Breast epithelium (tissue), 4 donors: ENCODE measurements at regions not wholly inside any gene's neighbourhood (a gene's known extent, or its start where the extent isn't known, plus 50 kb on each side); places are given as distances from the start of the nearest gene placed in this dataset.
"Not testable (repeated sequence)": the region's sequence is repeated elsewhere in the genome, so short reads cannot be mapped to it uniquely, and the experiment has no call there.

Experiments
- DNase-seq, 2 donors: peaks; one replicate each; pipeline ENCODE4 v3.0.0-alpha.2; 2019; ENCODE audit warnings: low spot score in 2 of 2
- H3K27ac ChIP-seq, 2 donors: fragments of 200-600 bp; sonication (generic) in 1 of 2; one replicate each; pipeline ENCODE4 v1.5.1; 2016 to 2019; ENCODE audit warnings: mild to moderate bottlenecking in 1 of 2
- H3K27me3 ChIP-seq, 2 donors: fragments of 200-600 bp; sonication (generic) in 1 of 2; one replicate each; pipeline versions ENCODE4 v1.5.1 to v1.6.0; 2017 to 2019; ENCODE audit warnings: control low read depth in 1 of 2, mild to moderate bottlenecking in 1 of 2
- H3K36me3 ChIP-seq: fragments of 200-600 bp; one replicate; pipeline ENCODE4 v1.5.1; 2019
- H3K4me1 ChIP-seq, 2 donors: fragments of 200-600 bp; sonication (generic); one replicate each; pipeline ENCODE4 v1.5.1; 2016 to 2019; ENCODE audit warnings: control low read depth in 1 of 2
- H3K4me3 ChIP-seq, 3 donors: fragments of 200-600 bp; sonication (generic); 1 replicate in 2 of 3; 2 replicates in 1 of 3; pipeline ENCODE4 v1.5.1; 2016 to 2019; ENCODE audit warnings: mild to moderate bottlenecking in 3 of 3, moderate library complexity in 2 of 3
- H3K9me3 ChIP-seq, 2 donors: fragments of 200-600 bp; sonication (generic) in 1 of 2; one replicate each; pipeline ENCODE4 v1.5.1; 2016 to 2019; ENCODE audit warnings: control low read depth in 1 of 2
- CTCF ChIP-seq, 3 donors: fragments of 450-650 bp; IDR thresholded peaks; one replicate each; pipeline ENCODE4 v1.5.1; 2016 to 2017; ENCODE audit warnings: antibody characterized with exemption in 3 of 3, mild to moderate bottlenecking in 3 of 3, moderate library complexity in 3 of 3
- POLR2A ChIP-seq: fragments of 450-650 bp; IDR thresholded peaks from one replicate; pipeline ENCODE4 v1.6.1; 2016; ENCODE audit warnings: antibody characterized with exemption, mild to moderate bottlenecking, moderate library complexity
- POLR2AphosphoS5 ChIP-seq, 3 donors: sonication (generic); formaldehyde crosslinking; IDR thresholded peaks; one replicate each; pipeline ENCODE4 v1.6.1; 2017; ENCODE audit warnings: antibody characterized with exemption in 3 of 3
- intact Hi-C: fragments of 100-400 bp; cut with DNase I; formaldehyde crosslinking; loops from one replicate; pipeline ENCODE4 v1.15.1; 2023; ENCODE audit warnings: low total_unique reads

- Histone ChIP-seq H3K4me1 (no peaks in the 10 kb centered on the region), H3K27me3 (no peaks in the 10 kb centered on the region), H3K9me3 (no peaks in the 10 kb centered on the region), H3K4me3 (no peak overlapping the region), H3K36me3 (no peaks in the 10 kb centered on the region), H3K27ac (no peak overlapping the region)
- no peak for DNase-seq
- intact Hi-C loops: no loop called here
- no peak for TF ChIP-seq CTCF (IDR thresholded peaks at IDR 0.05)
- TF ChIP-seq POLR2A: no peak
- TF ChIP-seq POLR2AphosphoS5 (IDR thresholded peaks at IDR 0.05): no peak
Observed at GRCh38 chr13:59305896-59306295, 857.8 kb downstream of the DIAPH3 start.

GRCh38 chr13:59312776-59313175 is 851.0 kb downstream of the DIAPH3 start:
- no peaks in the 10 kb centered on the region for H3K27me3 ChIP-seq
- no peaks in the 10 kb centered on the region for H3K36me3 ChIP-seq
- H3K4me1 ChIP-seq: no peaks in the 10 kb centered on the region
- intact Hi-C loops: no loop called here
- DNase-seq: no peak
- H3K4me3 ChIP-seq: no peak overlapping the region
- H3K27ac ChIP-seq: no peak overlapping the region
- TF ChIP-seq POLR2AphosphoS5 (IDR thresholded peaks at IDR 0.05) (no peak), CTCF (IDR thresholded peaks at IDR 0.05) (no peak), POLR2A (no peak)
- no peaks in the 10 kb centered on the region for H3K9me3 ChIP-seq

GRCh38 chr13:59318320-59318930 is 845.3 kb downstream of the DIAPH3 start:
- Histone ChIP-seq H3K9me3 (no peaks in the 10 kb centered on the region), H3K4me3 (no peak overlapping the region), H3K36me3 (no peaks in the 10 kb centered on the region), H3K4me1 (no peaks in the 10 kb centered on the region), H3K27me3 (no peaks in the 10 kb centered on the region), H3K27ac (no peak overlapping the region)
- TF ChIP-seq CTCF (IDR thresholded peaks at IDR 0.05) (peak; percentile 10 to 36 (median 22)), POLR2A (no peak)
- intact Hi-C loops: no loop called here
- DNase-seq: peak in 1 of 2 donors; percentile 63

- Histone ChIP-seq H3K27me3 (no peaks in the 10 kb centered on the region), H3K4me1 (no peaks in the 10 kb centered on the region), H3K9me3 (no peaks in the 10 kb centered on the region), H3K4me3 (no peak overlapping the region), H3K27ac (no peak overlapping the region), H3K36me3 (no peaks in the 10 kb centered on the region)
- TF ChIP-seq POLR2A: no peak
- TF ChIP-seq POLR2AphosphoS5 (IDR thresholded peaks at IDR 0.05): no peak
- no peak for TF ChIP-seq CTCF (IDR thresholded peaks at IDR 0.05)
- no peak for DNase-seq
- intact Hi-C loops: no loop called here
Observed at GRCh38 chr13:59319276-59319675, 844.5 kb downstream of the DIAPH3 start.

GRCh38 chr13:59320021-59320420 is 843.7 kb downstream of the DIAPH3 start:
- no peaks in the 10 kb centered on the region for H3K4me1 ChIP-seq
- H3K27ac ChIP-seq: no peak overlapping the region
- DNase-seq: no peak
- H3K9me3 ChIP-seq: no peaks in the 10 kb centered on the region
- H3K36me3 ChIP-seq: no peaks in the 10 kb centered on the region
- no peaks in the 10 kb centered on the region for H3K27me3 ChIP-seq
- H3K4me3 ChIP-seq: no peak overlapping the region
- TF ChIP-seq POLR2A (no peak), POLR2AphosphoS5 (IDR thresholded peaks at IDR 0.05) (no peak), CTCF (IDR thresholded peaks at IDR 0.05) (no peak)
- intact Hi-C loops: no loop called here

GRCh38 chr13:59324401-59324800 is 839.3 kb downstream of the DIAPH3 start:
- H3K9me3 ChIP-seq, H3K27me3 ChIP-seq, H3K36me3 ChIP-seq, H3K4me1 ChIP-seq, H3K27ac ChIP-seq, DNase-seq, H3K4me3 ChIP-seq, intact Hi-C loops: not testable (repeated sequence)
